BJ (cell line): ENCODE measurements at regions not wholly inside any gene's neighbourhood (a gene's known extent, or its start where the extent isn't known, plus 50 kb on each side); places are given as distances from the start of the nearest gene placed in this dataset.

ENCODE experiments used
- CTCF ChIA-PET: fragments of 350-600 bp; formaldehyde crosslinking; extraction: SDS; loops from one replicate; lab custom pipeline; 2021; ENCODE audit warnings: antibody characterized with exemption, inconsistent platforms; lab: Yijun Ruan, JAX
- POLR2A ChIA-PET: fragments of 300-600 bp; sonication (Branson Sonifier 250); formaldehyde crosslinking; extraction: SDS; loops from one replicate; lab custom pipeline; 2021; ENCODE audit warnings: antibody characterized with exemption; lab: Charles Lee
- DNase-seq: peaks from one replicate; pipeline ENCODE4 v3.0.0-alpha.2; 2011; ENCODE audit warnings: low read depth
- H3K27me3 ChIP-seq: 2 replicates; pipeline ENCODE4 v1.6.0; 2011; ENCODE audit warnings: low read length; ENCODE audit not compliant: control insufficient read depth, insufficient read depth
- H3K36me3 ChIP-seq: 2 replicates; pipeline ENCODE4 v1.5.1; 2011; ENCODE audit warnings: low read length; ENCODE audit not compliant: control insufficient read depth, insufficient read depth
- H3K4me3 ChIP-seq: 2 replicates; pipeline ENCODE4 v1.5.1; 2011; ENCODE audit warnings: low read depth, mild to moderate bottlenecking, control low read depth, low read length
- TF ChIP-seq, protein P1 (sequence below): IDR thresholded peaks from 2 replicates; pipeline ENCODE4 v1.5.1; 2011; ENCODE audit warnings: low read depth, mild to moderate bottlenecking, control low read depth, inconsistent platforms, low read length, moderate library complexity; ENCODE audit not compliant: insufficient read depth

DNA sequence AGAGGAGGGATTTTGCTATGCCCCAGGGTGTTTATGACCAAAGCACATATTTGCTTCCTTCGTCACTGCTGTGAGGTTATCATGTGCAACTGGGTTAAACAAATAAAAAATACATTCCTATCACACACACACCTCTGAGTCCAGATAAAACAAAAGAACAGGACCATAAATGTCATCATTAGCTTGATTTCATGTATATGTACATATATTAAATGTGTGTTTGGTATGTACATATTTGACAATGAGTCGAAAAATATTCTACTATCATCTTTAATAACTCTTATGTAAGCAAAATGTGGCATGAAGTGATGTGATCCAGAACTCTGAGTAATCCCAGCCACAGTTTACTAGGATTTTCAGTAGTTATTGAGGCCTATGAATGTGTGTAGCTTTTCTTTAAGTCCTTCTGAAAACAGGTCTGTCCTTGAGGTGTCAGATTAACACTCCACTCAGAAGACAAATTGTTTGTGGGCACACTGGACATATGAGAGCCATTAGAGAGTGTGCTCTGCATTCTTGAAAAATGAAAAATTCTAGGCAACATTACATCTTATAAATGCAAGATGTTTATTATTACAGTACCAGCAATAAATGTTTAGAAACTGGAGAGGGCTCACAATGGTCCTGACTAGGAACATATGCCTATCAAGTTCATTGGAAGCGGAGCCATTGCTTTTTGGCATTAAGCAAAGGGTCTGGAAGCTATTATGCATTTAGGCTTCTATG, 335.1 kb upstream of the SEMA3A start:
- ChIA-PET POLR2A (interaction anchor here (0.6 kb wide), 1 partner anchor 136 kb away, joined by 3 read pairs; no protein-coding TSS in a partner anchor), CTCF (no interaction called here)
- H3K36me3 ChIP-seq = no peaks in the 10 kb centered on the region
- no peak overlapping the region for H3K4me3 ChIP-seq
- TF ChIP-seq, protein P1, sequence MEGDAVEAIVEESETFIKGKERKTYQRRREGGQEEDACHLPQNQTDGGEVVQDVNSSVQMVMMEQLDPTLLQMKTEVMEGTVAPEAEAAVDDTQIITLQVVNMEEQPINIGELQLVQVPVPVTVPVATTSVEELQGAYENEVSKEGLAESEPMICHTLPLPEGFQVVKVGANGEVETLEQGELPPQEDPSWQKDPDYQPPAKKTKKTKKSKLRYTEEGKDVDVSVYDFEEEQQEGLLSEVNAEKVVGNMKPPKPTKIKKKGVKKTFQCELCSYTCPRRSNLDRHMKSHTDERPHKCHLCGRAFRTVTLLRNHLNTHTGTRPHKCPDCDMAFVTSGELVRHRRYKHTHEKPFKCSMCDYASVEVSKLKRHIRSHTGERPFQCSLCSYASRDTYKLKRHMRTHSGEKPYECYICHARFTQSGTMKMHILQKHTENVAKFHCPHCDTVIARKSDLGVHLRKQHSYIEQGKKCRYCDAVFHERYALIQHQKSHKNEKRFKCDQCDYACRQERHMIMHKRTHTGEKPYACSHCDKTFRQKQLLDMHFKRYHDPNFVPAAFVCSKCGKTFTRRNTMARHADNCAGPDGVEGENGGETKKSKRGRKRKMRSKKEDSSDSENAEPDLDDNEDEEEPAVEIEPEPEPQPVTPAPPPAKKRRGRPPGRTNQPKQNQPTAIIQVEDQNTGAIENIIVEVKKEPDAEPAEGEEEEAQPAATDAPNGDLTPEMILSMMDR = no peak
- DNase-seq = peak; percentile 60
- no peaks in the 10 kb centered on the region for H3K27me3 ChIP-seq

DNA sequence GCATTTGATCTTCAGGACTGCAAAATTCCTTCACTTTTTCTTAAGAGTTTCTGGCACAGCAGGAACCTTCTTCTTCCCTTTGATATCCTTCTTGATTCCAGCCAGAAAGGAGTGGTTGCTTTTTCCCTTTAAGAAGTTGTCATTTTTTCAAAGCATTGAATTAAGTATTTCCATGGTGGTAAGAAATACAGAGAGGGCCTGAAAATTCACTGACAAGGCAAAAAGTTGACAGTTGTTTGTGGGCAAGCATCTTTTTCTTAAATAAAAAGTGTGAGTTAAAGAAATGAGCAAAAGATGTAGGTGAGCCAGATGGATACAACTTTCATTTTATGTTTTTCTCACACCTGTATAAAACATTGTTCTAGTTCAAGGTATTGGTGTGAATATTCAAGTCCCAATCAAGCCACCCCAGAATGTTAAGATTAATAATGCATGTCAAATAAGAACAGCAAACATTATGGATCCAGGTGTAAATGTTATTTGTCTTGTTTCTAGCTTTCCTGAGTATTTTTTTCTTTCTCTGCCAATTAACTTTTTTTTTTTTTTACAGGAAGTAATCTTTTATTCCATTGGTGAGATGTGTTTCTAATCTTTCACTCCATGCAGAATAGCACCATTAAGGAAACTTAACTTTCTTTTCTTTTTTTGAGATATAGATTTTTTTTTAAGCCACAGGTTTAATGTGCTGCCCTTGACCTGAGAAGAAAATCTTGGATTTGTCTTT, 334.3 kb upstream of the SEMA3A start:
- CTCF ChIA-PET = no interaction called here
- POLR2A ChIA-PET = no interaction called here

DNA sequence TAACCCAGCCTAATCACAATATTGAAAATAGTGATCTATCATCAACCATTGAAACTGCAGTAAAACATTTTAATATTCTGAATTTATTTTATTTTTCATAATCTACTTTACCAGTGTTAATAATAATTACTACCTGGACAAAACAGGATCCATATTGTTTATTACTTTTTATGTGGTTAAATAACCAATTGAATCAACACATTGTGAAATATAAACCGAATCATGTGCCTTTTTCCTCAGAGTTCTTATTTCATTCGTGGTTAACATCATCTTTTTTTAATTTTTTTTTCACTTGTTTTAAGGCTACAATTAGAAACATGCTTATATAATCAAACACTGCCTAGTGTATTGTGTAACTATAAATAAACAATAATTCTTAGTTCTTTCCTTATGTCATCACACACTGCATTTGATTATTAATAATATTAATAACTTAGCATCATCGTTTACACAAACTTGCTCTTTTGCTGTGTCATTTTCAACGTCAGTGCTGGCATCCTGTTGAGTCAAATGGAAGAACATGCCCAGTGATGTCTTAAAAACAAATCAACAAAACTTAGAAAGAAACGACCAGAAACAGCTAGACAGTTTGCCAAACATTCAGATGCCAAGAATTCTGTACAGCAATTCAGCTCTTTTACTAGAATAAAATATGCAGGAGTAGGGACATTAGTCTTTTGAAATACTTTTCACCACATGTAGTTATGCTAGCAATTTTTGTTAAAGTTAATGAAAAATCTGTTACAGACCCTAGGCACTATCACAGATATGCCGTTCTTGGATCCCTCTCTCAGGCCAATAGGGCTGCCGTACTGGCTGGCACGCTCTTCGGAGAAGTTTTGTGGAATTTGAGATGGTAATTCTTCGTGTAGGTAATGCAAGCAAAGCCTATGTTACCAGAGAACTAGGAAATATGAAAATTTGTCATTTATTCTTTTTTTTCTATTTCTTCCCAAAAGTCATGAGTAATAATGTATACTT, 330.4 kb upstream of the SEMA3A start:
- TF ChIP-seq, protein P1 = no peak
- H3K27me3 ChIP-seq = no peaks in the 10 kb centered on the region
- POLR2A ChIA-PET = no interaction called here
- no peaks in the 10 kb centered on the region for H3K36me3 ChIP-seq
- CTCF ChIA-PET = no interaction called here
- peak; percentile 64 for DNase-seq
- no peak overlapping the region for H3K4me3 ChIP-seq

More for the DNA sequence above, 334.3 kb upstream of the SEMA3A start:
- no peak for DNase-seq
- no peaks in the 10 kb centered on the region for H3K27me3 ChIP-seq
- TF ChIP-seq, protein P1 = no peak
- no peaks in the 10 kb centered on the region for H3K36me3 ChIP-seq
- no peak overlapping the region for H3K4me3 ChIP-seq

DNA sequence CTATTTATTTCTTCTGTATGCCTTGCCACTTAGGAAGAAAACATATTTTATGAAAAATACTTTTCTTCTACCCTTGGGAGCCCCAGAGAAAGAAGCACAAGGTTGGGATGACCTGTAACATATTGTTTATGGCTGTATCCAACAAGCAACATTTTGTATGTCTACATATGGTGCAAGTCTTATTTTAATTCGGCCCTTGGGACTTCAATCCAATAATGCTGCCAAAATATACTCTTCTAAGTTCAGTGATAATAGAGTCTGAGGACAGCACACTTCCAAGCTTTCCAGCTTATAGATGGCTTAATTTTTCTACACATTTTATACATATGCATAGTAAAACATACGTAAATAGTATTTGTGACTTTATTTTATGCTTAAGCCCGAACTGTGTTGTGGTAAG, 318.5 kb upstream of the SEMA3A start:
- Histone ChIP-seq H3K36me3 (no peaks in the 10 kb centered on the region), H3K4me3 (no peak overlapping the region), H3K27me3 (no peaks in the 10 kb centered on the region)
- ChIA-PET POLR2A (interaction anchor here (0.6 kb wide), 1 partner anchor 316 kb away, joined by 3 read pairs; no protein-coding TSS in a partner anchor), CTCF (interaction anchor here (0.6 to 1.2 kb wide), 3 partner anchors 10 to 32 kb away, joined by 3 to 4 read pairs (median 3); no protein-coding TSS in a partner anchor)
- TF ChIP-seq, protein P1 = no peak
- DNase-seq = no peak
